ENCODE measurements at regions not wholly inside any gene's neighbourhood (a gene's known extent, or its start where the extent isn't known, plus 50 kb on each side); places are given as distances from the start of the nearest gene placed in this dataset.
"Not testable (repeated sequence)": the region's sequence is repeated elsewhere in the genome, so short reads cannot be mapped to it uniquely, and the experiment has no call there.

DNA sequence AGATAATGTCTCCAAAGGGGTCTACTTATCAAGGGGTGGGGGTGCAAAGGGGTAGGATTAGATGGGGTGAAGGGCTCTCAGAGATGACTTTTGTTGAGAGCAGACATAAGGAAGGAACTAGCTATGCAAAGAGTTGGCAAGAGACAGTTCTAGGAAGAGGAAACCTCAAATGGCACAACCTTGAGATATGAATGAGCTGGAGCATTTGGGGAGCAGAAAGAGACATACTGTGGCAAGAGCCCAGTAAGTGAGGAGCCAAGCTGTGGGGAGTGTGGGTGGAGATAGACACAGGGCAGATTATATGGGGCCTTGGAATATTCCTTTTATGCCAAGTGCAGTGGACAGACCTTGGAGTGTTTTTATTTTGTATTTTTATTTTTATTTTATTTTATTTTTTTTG is 84.8 kb upstream of the BTG3 start:
- Histone ChIP-seq H3K9me2 (replicated peaks; ENCODE audit: insufficient read depth, low read length) (no peaks in the 10 kb centered on the region), H3K4me2 (ENCODE audit: low read depth, low read length) (no peak overlapping the region), H4K20me1 (ENCODE audit: insufficient read depth, low read length) (no peaks in the 10 kb centered on the region), H2AFZ (ENCODE audit: low read length) (no peak overlapping the region), H3F3A (ENCODE audit: insufficient read depth, low read length) (no peaks in the 10 kb centered on the region), H3K9me3 (replicated peaks; ENCODE audit: insufficient read depth, low read length) (no peaks in the 10 kb centered on the region), H3K79me2 (ENCODE audit: low read length) (no peaks in the 10 kb centered on the region), H3K27ac (ENCODE audit: low read length) (no peak overlapping the region), H3K27me3 (replicated peaks; ENCODE audit: insufficient read depth, low read length) (no peaks in the 10 kb centered on the region), H3K4me3 (ENCODE audit: low read length) (no peak overlapping the region), H3K36me3 (replicated peaks; ENCODE audit: insufficient read depth, low read length) (no peaks in the 10 kb centered on the region), H3K4me1 (ENCODE audit: low read length) (no peaks in the 10 kb centered on the region), H3K9ac (ENCODE audit: low read length) (no peak overlapping the region)
- no peak for DNase-seq
- TF ChIP-seq EZH2phosphoT487 (IDR thresholded peaks at IDR 0.05; ENCODE audit: low read length) (no peak), EZH2 (optimal IDR thresholded peaks at IDR 0.05; ENCODE audit: low read depth, low read length) (no peak)
- TF ChIP-seq, protein P1, sequence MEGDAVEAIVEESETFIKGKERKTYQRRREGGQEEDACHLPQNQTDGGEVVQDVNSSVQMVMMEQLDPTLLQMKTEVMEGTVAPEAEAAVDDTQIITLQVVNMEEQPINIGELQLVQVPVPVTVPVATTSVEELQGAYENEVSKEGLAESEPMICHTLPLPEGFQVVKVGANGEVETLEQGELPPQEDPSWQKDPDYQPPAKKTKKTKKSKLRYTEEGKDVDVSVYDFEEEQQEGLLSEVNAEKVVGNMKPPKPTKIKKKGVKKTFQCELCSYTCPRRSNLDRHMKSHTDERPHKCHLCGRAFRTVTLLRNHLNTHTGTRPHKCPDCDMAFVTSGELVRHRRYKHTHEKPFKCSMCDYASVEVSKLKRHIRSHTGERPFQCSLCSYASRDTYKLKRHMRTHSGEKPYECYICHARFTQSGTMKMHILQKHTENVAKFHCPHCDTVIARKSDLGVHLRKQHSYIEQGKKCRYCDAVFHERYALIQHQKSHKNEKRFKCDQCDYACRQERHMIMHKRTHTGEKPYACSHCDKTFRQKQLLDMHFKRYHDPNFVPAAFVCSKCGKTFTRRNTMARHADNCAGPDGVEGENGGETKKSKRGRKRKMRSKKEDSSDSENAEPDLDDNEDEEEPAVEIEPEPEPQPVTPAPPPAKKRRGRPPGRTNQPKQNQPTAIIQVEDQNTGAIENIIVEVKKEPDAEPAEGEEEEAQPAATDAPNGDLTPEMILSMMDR (IDR thresholded peaks at IDR 0.05; ENCODE audit: low read length), result no peak

DNA sequence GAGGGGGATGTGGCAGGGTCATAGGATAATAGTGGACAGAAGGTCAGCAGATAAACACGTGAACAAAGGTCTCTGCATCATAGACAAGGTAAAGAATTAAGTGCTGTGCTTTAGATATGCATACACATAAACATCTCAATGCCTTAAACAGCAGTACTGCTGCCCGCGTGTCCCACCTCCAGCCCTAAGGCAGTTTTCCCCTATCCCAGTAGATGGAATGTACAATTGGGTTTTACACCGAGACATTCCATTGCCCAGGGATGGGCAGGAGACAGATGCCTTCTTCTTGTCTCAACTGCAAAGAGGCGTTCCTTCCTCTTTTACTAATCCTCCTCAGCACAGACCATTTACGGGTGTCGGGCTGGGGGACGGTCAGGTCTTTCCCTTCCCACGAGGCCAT is 81.7 kb upstream of the BTG3 start:
- not testable (repeated sequence) for H3K4me3 ChIP-seq (ENCODE audit: low read length); H2AFZ ChIP-seq (ENCODE audit: low read length); H3K27ac ChIP-seq (ENCODE audit: low read length); H3K27me3 ChIP-seq (replicated peaks; ENCODE audit: insufficient read depth, low read length); H3F3A ChIP-seq (ENCODE audit: insufficient read depth, low read length); H3K9ac ChIP-seq (ENCODE audit: low read length); H3K9me3 ChIP-seq (replicated peaks; ENCODE audit: insufficient read depth, low read length); H3K36me3 ChIP-seq (replicated peaks; ENCODE audit: insufficient read depth, low read length); H3K79me2 ChIP-seq (ENCODE audit: low read length); H3K4me2 ChIP-seq (ENCODE audit: low read depth, low read length); DNase-seq; H3K9me2 ChIP-seq (replicated peaks; ENCODE audit: insufficient read depth, low read length); H4K20me1 ChIP-seq (ENCODE audit: insufficient read depth, low read length); H3K4me1 ChIP-seq (ENCODE audit: low read length)

DNA sequence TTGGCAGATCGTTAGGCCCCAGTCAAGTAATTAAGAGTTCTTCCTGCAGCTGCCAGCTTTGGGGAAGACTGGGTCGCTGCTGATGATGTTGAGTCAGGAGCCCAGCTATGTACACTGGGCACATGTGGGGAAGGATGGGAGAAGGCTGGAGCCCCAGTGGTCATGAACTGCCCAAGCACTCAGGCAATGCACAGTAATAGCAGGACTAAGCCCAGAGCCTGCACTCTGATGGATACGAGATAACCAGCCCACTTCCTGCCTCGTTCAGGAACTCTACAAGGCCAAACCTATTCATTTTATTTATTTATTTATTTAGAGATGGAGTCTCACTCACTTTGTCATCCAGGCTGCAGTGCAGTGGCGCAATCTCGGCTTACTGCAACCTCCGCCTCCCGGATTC is 81.1 kb upstream of the BTG3 start:
- DNase-seq, result no peak
- Histone ChIP-seq H3K4me2 (ENCODE audit: low read depth, low read length) (no peak overlapping the region), H3K79me2 (ENCODE audit: low read length) (no peaks in the 10 kb centered on the region), H3F3A (ENCODE audit: insufficient read depth, low read length) (no peaks in the 10 kb centered on the region), H3K36me3 (replicated peaks; ENCODE audit: insufficient read depth, low read length) (no peaks in the 10 kb centered on the region; the same call in 1 of the 2 replicates), H3K4me1 (ENCODE audit: low read length) (no peaks in the 10 kb centered on the region), H3K27ac (ENCODE audit: low read length) (no peak overlapping the region), H3K27me3 (replicated peaks; ENCODE audit: insufficient read depth, low read length) (no peaks in the 10 kb centered on the region), H3K9ac (ENCODE audit: low read length) (no peak overlapping the region), H4K20me1 (ENCODE audit: insufficient read depth, low read length) (no peaks in the 10 kb centered on the region), H3K9me2 (replicated peaks; ENCODE audit: insufficient read depth, low read length) (no peaks in the 10 kb centered on the region), H2AFZ (ENCODE audit: low read length) (no peak overlapping the region), H3K9me3 (replicated peaks; ENCODE audit: insufficient read depth, low read length) (no peaks in the 10 kb centered on the region), H3K4me3 (ENCODE audit: low read length) (no peak overlapping the region)
- TF ChIP-seq EZH2 (optimal IDR thresholded peaks at IDR 0.05; ENCODE audit: low read depth, low read length) (no peak), EZH2phosphoT487 (IDR thresholded peaks at IDR 0.05; ENCODE audit: low read length) (no peak)
- TF ChIP-seq, protein P1 (IDR thresholded peaks at IDR 0.05; ENCODE audit: low read length), result no peak

DNA sequence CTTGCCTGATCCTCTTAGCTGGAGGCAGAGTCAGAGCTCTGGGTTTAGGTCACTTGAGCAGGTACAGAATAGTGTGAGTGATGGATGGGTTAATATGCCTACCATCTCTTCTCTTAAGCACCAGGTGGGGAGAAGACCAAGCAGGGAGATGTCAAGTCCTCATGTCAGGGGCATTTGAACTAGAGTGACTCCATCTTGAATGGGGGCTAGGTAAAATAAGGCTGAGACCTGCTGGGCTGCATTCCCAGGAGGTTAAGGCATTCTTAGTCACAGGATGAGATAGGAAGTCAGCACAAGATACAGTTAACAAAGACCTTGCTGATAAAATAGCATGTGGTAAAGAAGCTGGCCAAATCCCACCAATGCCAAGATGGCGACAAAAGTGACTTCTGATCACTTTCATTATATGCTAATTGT is 77.4 kb upstream of the BTG3 start:
- DNase-seq, result no peak

More for the DNA sequence above, 77.4 kb upstream of the BTG3 start:
- Histone ChIP-seq H3K79me2 (ENCODE audit: low read length) (no peaks in the 10 kb centered on the region), H3K4me1 (ENCODE audit: low read length) (no peaks in the 10 kb centered on the region), H3K9me3 (replicated peaks; ENCODE audit: insufficient read depth, low read length) (no peaks in the 10 kb centered on the region), H3K27me3 (replicated peaks; ENCODE audit: insufficient read depth, low read length) (no peaks in the 10 kb centered on the region), H4K20me1 (ENCODE audit: insufficient read depth, low read length) (no peaks in the 10 kb centered on the region), H3K4me3 (ENCODE audit: low read length) (no peak overlapping the region), H2AFZ (ENCODE audit: low read length) (no peak overlapping the region), H3K4me2 (ENCODE audit: low read depth, low read length) (no peak overlapping the region), H3K36me3 (replicated peaks; ENCODE audit: insufficient read depth, low read length) (no peaks in the 10 kb centered on the region; the same call in 1 of the 2 replicates), H3K9me2 (replicated peaks; ENCODE audit: insufficient read depth, low read length) (no peaks in the 10 kb centered on the region), H3F3A (ENCODE audit: insufficient read depth, low read length) (no peaks in the 10 kb centered on the region), H3K9ac (ENCODE audit: low read length) (no peak overlapping the region), H3K27ac (ENCODE audit: low read length) (no peak overlapping the region)
- no peak for TF ChIP-seq EZH2phosphoT487 (IDR thresholded peaks at IDR 0.05; ENCODE audit: low read length)
- TF ChIP-seq, protein P1 (IDR thresholded peaks at IDR 0.05; ENCODE audit: low read length), result no peak
- TF ChIP-seq EZH2 (optimal IDR thresholded peaks at IDR 0.05; ENCODE audit: low read depth, low read length), result no peak
